Fibroblast of lung (primary cell): ENCODE measurements at regions not wholly inside any gene's neighbourhood (a gene's known extent, or its start where the extent isn't known, plus 50 kb on each side); places are given as distances from the start of the nearest gene placed in this dataset.

Experiments
- CTCF ChIP-seq, 2 donors: IDR thresholded peaks in 1 of 2; conservative IDR thresholded peaks in 1 of 2; 1 replicate in 1 of 2; 2 replicates in 1 of 2; pipeline ENCODE4 v1.5.1; 2011 to 2012; ENCODE audit warnings: low read length in 2 of 2, control low read depth in 1 of 2, inconsistent platforms in 1 of 2, low read depth in 1 of 2, mild to moderate bottlenecking in 1 of 2
- EZH2 ChIP-seq: IDR thresholded peaks from 2 replicates; pipeline ENCODE4 v1.5.1; 2012; ENCODE audit warnings: low read length, control low read depth, mild to moderate bottlenecking; ENCODE audit errors: missing control alignments

- TF ChIP-seq CTCF (conservative IDR thresholded peaks at IDR 0.05 in 1 of 2, IDR thresholded peaks at IDR 0.05 in 1 of 2; ENCODE audit: low read depth in 1 of 2, low read length in 2 of 2) (no peak), EZH2 (no peak)
Measured at GRCh38 chr6:164578616-164579015, 730.8 kb downstream of the C6orf118 start.
